AG09319 (cell line): ENCODE measurements at regions not wholly inside any gene's neighbourhood (a gene's known extent, or its start where the extent isn't known, plus 50 kb on each side); places are given as distances from the start of the nearest gene placed in this dataset.

Source experiments
- DNase-seq: peaks from one replicate; pipeline ENCODE4 v3.0.0-alpha.2; 2010; ENCODE audit warnings: low read depth; ENCODE audit errors: extremely low read depth
- TF ChIP-seq, protein P1 (sequence below): IDR thresholded peaks from 2 replicates; pipeline ENCODE4 v1.5.1; 2011; ENCODE audit warnings: low read depth, mild to moderate bottlenecking, inconsistent platforms, low read length, moderate library complexity

DNA sequence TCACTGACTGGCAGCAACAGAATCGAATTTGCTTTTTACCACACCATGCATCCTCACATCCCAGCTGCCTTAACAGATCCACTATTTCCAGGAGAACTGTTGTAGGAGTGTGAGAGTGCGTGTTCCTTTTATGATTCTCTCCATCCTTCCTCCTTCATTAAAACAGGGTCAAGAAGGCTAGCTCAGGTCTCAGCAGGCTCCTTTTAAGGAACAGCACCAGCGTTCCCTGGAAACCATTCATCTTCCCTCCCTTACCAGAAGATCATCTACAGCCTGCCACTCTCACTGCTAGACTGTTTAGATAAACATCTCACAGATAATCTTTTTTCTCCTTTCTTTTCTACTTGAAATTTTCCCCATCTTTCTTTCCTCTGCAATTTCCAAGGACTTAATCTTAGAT, 1531.9 kb upstream of the CDH8 start:
- DNase-seq = no peak
- TF ChIP-seq, protein P1, sequence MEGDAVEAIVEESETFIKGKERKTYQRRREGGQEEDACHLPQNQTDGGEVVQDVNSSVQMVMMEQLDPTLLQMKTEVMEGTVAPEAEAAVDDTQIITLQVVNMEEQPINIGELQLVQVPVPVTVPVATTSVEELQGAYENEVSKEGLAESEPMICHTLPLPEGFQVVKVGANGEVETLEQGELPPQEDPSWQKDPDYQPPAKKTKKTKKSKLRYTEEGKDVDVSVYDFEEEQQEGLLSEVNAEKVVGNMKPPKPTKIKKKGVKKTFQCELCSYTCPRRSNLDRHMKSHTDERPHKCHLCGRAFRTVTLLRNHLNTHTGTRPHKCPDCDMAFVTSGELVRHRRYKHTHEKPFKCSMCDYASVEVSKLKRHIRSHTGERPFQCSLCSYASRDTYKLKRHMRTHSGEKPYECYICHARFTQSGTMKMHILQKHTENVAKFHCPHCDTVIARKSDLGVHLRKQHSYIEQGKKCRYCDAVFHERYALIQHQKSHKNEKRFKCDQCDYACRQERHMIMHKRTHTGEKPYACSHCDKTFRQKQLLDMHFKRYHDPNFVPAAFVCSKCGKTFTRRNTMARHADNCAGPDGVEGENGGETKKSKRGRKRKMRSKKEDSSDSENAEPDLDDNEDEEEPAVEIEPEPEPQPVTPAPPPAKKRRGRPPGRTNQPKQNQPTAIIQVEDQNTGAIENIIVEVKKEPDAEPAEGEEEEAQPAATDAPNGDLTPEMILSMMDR = no peak

DNA sequence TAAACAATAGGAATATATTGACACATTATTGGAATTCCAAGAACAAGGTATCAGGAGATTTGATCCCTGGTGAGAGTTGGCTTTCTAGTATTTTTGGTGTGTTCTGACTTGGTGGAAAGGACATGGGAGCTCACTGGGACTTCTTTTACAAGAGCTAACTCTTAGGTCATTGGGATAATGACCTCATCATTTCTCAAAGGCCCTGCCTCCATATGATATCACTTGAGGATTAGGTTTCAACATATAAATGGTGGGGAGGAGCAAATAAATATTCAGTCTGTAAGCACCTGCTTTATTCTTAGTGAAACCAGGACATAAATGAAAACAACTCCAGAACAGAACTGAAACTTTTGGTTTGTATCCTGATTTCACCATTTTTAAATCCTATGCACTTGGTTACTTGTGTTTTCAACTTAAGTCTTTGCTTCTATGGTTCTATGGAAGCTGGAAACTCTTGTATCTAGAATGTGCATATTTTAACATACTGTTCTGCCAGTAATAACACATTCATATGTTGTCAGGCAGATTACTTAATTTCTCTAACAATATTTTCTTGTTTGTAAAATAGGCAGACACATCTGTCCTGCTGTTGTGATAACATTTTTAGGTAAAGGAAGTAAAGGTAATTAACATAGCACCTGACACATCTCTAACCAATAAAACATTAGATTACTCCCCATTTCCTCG, 1527.7 kb upstream of the CDH8 start:
- no peak for DNase-seq

DNA sequence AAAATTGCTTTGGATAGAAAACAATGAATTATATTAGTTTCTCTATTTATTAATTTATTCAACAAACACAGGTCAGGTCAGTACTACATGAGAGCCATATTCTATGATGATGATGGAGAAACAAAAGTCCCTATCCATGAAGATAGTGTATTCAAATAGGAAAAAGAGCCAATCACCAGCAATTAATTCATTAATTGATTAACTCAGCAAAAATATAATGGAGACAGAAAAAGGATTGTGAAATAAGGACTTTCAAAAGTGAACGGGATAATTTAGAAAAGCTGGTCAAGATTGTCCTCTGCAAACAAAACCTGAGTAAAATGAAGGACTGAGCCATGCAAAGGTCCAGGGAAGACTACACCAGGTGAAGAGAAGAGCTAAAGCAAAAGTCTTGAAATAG, 1517.7 kb upstream of the CDH8 start:
- TF ChIP-seq, protein P1 = no peak

More for the DNA sequence above, 1527.7 kb upstream of the CDH8 start:
- TF ChIP-seq, protein P1 = no peak

DNA sequence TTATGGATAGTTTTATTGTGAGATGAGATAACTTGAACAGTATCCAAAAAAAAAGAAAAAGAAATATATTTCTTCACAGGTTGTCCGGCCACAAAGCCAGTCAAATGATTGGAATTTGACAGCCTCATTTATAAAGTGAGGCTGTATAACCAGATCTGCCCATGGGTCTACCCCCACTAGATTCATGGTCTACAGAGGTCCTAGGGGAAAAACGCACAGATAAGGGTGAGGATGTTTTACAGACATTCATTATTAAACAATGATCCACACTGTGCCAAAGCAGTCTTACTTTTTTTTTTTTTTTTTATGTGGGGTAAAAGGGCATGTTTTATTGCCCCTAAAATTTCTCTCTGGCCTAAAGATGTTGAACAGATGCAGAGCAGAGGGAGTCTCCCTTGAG, 1503.0 kb upstream of the CDH8 start:
- DNase-seq = no peak
- TF ChIP-seq, protein P1 = no peak

More for the DNA sequence above, 1517.7 kb upstream of the CDH8 start:
- DNase-seq = no peak

DNA sequence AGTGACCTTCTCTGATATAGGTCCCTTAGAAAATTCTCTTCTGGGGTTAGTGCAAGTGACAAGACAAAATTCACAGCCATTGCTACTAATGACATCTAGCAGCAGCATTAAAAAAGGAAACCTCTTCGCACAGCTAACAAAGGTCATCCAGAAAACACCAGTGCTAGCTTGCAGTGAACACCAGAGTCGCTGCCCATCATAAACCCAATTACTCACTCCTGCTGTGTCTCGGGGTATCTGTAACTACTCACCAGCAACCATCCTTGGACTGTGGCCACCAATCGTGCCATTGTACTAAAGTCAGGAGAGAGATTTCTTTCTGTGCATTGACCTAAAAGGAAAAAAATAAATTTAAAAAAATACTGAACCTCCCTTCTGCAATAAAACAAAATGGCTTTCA, 1494.7 kb upstream of the CDH8 start:
- no peak for DNase-seq
- TF ChIP-seq, protein P1 = no peak

DNA sequence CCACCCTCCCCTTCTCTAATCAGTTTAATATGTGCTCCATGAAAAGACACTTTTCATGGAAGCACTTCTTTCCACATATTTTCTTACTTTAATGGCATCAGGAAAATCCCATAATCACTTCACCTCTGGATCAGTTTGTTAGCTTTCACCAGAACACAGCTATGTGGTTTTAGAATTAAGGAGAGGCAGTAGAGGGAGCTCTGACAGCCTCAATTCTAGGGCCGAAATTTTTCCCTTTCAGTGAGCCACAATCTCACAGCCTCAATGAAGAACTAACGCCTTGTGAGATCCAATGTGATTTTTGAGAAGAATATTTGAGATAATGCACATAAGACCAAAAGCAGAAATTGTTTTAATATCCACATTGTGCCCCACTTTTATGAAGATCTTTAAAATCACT, 1494.0 kb upstream of the CDH8 start:
- TF ChIP-seq, protein P1 = peak; percentile 22
- no peak for DNase-seq

DNA sequence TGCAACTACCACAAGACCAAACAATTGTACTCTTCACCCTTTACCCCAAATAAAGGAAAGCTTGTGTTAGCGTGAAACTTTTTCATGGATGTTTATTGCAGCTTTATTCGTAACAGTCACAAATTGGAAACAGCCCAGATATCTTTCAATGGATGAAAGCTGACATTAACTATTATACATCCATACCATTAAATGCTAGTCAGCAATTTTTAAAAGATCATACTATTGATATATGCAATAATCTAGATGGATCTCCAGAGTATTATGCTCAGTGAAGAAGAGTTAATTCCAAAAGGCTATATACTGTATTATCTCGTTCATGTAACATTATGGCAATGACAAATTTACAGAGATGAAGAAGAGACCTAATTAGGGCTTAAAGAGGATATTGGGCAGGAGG, 1491.2 kb upstream of the CDH8 start:
- TF ChIP-seq, protein P1 = no peak
- no peak for DNase-seq
